Small intestine (tissue), 7 donors: ENCODE measurements at regions not wholly inside any gene's neighbourhood (a gene's known extent, or its start where the extent isn't known, plus 50 kb on each side); places are given as distances from the start of the nearest gene placed in this dataset.

Source experiments
- DNase-seq, 2 donors: peaks; one replicate each; pipeline versions ENCODE4 v3.0.0 to v3.0.0-alpha.2; 2013
- FAIRE-seq: peaks from 2 replicates; lab custom pipeline; 2012; peaks lifted over from hg19 to GRCh38; lab: Jason Lieb, UNC
- H3K27ac ChIP-seq, 3 donors: one replicate each; pipeline ENCODE4 v1.5.1; 2013; ENCODE audit warnings: low read length in 2 of 3, mild to moderate bottlenecking in 2 of 3, control low read depth in 1 of 3, inconsistent platforms in 1 of 3, low read depth in 1 of 3, moderate library complexity in 1 of 3
- H3K27me3 ChIP-seq, 3 donors: one replicate each; pipeline ENCODE4 v1.6.1; 2013; ENCODE audit warnings: low read length in 3 of 3, inconsistent platforms in 1 of 3; ENCODE audit not compliant: control insufficient read depth in 3 of 3, insufficient read depth in 3 of 3
- H3K36me3 ChIP-seq, 3 donors: one replicate each; pipeline ENCODE4 v1.6.1; 2013; ENCODE audit warnings: low read length in 3 of 3, inconsistent platforms in 1 of 3, low read depth in 1 of 3, mild to moderate bottlenecking in 1 of 3, moderate library complexity in 1 of 3; ENCODE audit not compliant: control insufficient read depth in 3 of 3, insufficient read depth in 2 of 3
- H3K4me1 ChIP-seq, 3 donors: one replicate each; pipeline ENCODE4 v1.6.1; 2013; ENCODE audit warnings: low read length in 2 of 3, inconsistent platforms in 1 of 3, low read depth in 1 of 3, mild to moderate bottlenecking in 1 of 3, moderate library complexity in 1 of 3; ENCODE audit not compliant: control insufficient read depth in 3 of 3, insufficient read depth in 2 of 3
- H3K4me3 ChIP-seq, 3 donors: one replicate each; pipeline ENCODE4 v1.5.1; 2013; ENCODE audit warnings: low read length in 3 of 3, control low read depth in 1 of 3, inconsistent platforms in 1 of 3, low read depth in 1 of 3, mild to moderate bottlenecking in 1 of 3, moderate library complexity in 1 of 3
- H3K9me3 ChIP-seq, 2 donors: one replicate each; pipeline ENCODE4 v1.6.1; 2013; ENCODE audit warnings: low read depth in 1 of 2, low read length in 1 of 2; ENCODE audit not compliant: control insufficient read depth in 2 of 2, insufficient read depth in 1 of 2
- WGBS, 3 donors: extraction: QIAGEN DNeasy Blood & Tissue Kit; methylation state at CpG; one replicate each; pipeline ENCODE4 v1.1.7; 2013; 5-methylcytosine and 5-hydroxymethylcytosine counted together
- donor health status: healthy with polysubstance abuse.
- donor health status: control.
- donor health status: control.
- donor health status: Bipolar disorder and iron deficiency.
- donor health status: healthy.

GRCh38 chr20:50248104-50248641, 57.5 kb downstream of the CEBPB start:
- Histone ChIP-seq H3K27ac (peak overlapping the region in 1 of 3 donors; percentile 38), H3K4me3 (no peak overlapping the region), H3K27me3 (no peaks in the 10 kb centered on the region), H3K9me3 (no peaks in the 10 kb centered on the region), H3K36me3 (no peaks in the 10 kb centered on the region), H3K4me1 (peaks cover 0 to 37% (median 8%) of the 10 kb centered on the region in 3 donors)
- FAIRE-seq = no peak
- WGBS, 3 donors = 24 to 59% (median 34%) methylated on average over 16 to 17 of the region's 17 CpGs
- peak; percentile 63 to 75 for DNase-seq

DNA sequence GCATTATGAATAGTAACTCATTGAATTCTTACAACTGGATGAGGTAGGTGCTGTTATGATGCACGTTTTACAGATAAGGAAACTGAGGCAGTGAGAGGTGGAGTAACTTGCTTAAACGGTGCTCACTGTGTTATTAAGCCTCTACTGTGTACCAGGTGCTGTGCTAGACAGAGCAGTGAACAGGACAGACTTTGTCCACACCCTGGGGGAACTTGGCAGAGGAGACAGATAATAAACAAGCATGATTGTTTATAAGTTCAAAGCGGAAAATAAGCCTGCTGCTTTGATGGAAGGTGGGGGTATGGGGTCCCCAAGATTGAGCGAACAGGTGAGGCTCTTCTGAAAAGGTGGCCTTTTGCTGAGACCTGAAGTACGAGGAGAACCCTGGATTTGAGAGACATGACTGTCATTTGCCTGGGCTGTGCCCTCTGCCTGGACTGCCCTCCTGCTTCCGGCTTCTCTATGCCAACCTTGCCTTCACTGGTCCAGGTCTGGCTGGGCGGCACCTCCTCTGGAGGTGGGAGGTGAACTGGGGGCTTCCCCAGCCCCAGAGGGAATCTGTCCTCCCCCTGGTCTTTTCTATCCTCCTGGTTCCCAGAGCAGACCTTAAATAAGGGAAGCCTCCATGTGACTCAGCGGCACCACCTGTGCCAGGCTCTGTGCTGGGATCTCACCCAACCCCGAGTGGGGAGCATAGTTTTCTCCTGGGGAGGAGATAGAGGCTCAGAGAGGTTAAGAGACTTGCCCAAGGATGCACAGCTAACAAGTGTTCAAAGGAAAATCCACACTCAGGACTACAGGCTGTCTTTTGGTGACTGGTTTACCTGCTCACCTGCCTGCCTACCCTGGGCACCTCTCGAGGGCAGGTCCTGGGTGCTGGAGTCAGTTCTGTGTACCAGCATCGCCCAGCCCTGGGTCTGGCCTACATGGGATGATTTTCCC, 59.1 kb downstream of the CEBPB start:
- Histone ChIP-seq H3K4me3 (no peak overlapping the region), H3K36me3 (no peaks in the 10 kb centered on the region), H3K9me3 (no peaks in the 10 kb centered on the region), H3K27me3 (no peaks in the 10 kb centered on the region), H3K27ac (peak overlapping the region in 1 of 3 donors; percentile 20), H3K4me1 (peaks cover 0 to 29% (median 8%) of the 10 kb centered on the region in 3 donors)
- DNase-seq (peak in 1 of 2 donors; percentile 42), FAIRE-seq (no peak)
- WGBS, 3 donors = 26 to 60% (median 41%) methylated on average over 11 of the region's 11 CpGs

- Histone ChIP-seq H3K4me3 (no peak overlapping the region), H3K27ac (no peak overlapping the region), H3K27me3 (no peaks in the 10 kb centered on the region), H3K4me1 (peaks cover 0 to 29% (median 8%) of the 10 kb centered on the region in 3 donors), H3K36me3 (no peaks in the 10 kb centered on the region), H3K9me3 (no peaks in the 10 kb centered on the region)
- DNase-seq (no peak), FAIRE-seq (no peak)
- WGBS, 3 donors = 68 to 85% (median 80%) methylated on average over 15 of the region's 15 CpGs
These were observed 60.2 kb downstream of the CEBPB start for GRCh38 chr20:50250679-50251382.

DNA sequence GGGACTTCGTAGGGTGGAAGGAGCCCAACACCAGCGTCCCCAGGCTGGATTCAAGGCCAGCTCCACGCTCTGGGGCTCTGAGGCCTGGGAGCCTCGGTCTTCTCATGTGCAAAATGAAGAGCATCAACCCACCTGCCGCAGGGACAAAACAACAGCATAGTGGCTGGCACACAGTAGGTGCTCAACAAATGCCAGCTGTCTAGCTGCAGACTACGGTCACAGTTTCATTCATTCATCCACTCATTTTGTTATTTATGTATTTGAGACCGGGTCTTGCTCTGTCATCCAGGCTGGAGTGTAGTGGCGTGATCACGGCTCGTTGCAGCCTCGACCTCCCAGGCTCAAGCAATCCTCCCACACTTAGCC, 60.7 kb downstream of the CEBPB start:
- 88 to 93% (median 91%) methylated on average over 11 of the region's 11 CpGs for WGBS, 3 donors
- no peaks in the 10 kb centered on the region for H3K36me3 ChIP-seq
- H3K27me3 ChIP-seq = no peaks in the 10 kb centered on the region
- no peak overlapping the region for H3K4me3 ChIP-seq
- H3K9me3 ChIP-seq = no peaks in the 10 kb centered on the region
- H3K4me1 ChIP-seq = peaks cover 0 to 23% (median 8%) of the 10 kb centered on the region in 3 donors
- DNase-seq = no peak
- no peak overlapping the region for H3K27ac ChIP-seq
- no peak for FAIRE-seq

DNA sequence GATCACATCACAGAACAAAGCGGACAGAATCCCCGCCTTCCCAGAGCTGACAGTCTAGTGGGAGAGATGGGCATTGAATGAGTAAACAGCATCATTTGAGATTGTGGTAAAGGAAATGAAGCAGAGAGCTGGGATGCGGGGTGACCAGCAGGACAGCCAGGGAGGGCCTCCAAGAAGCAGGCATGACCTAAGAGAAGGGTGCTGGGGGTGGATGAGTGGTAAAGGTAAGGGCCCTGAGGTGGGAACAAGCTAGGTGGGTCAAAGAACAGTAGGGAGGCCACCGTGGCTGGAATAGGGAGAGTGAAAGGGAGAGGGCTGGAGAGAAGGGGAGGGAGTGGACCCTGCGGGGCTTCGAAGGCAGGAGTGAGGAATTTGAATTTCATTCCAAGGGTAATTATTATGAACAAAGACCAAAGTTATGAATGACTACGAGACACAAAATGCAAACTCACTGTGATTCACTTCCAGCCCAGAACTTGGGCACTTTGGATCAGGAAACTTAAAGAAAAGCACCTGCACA, 61.4 kb downstream of the CEBPB start:
- DNase-seq = no peak
- FAIRE-seq = no peak
- Histone ChIP-seq H3K36me3 (no peaks in the 10 kb centered on the region), H3K4me1 (peaks cover 0 to 17% (median 8%) of the 10 kb centered on the region in 3 donors), H3K9me3 (no peaks in the 10 kb centered on the region), H3K27ac (no peak overlapping the region), H3K27me3 (no peaks in the 10 kb centered on the region), H3K4me3 (no peak overlapping the region)
- 66 to 79% (median 68%) methylated on average over 7 of the region's 7 CpGs for WGBS, 3 donors

DNA sequence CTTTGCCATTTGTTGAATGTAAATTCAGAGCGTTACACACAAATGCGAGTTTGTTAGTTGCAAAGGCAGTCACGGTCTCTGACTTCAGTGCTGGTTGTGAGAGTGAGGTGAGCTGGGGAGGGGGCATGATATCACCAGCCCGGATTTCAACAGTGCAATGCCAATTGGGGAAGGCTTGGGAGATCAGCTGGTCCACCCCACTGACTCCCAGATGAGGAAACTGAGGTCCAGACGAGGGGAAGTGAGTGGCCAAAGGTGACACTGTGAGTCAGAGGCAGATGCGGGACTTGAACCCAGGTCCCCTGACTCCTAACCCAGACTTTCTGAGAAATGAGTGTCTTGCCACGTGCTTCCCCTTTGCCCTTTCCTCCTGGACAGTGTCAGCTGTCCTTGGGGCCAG, 62.1 kb downstream of the CEBPB start:
- Histone ChIP-seq H3K27me3 (no peaks in the 10 kb centered on the region), H3K9me3 (no peaks in the 10 kb centered on the region), H3K4me3 (no peak overlapping the region), H3K36me3 (no peaks in the 10 kb centered on the region), H3K27ac (no peak overlapping the region), H3K4me1 (peaks cover 0 to 11% (median 5%) of the 10 kb centered on the region in 3 donors)
- no peak for DNase-seq
- no peak for FAIRE-seq
- WGBS, 3 donors = 75 to 85% (median 83%) methylated on average over 7 of the region's 7 CpGs

GRCh38 chr20:50253101-50253500, 62.5 kb downstream of the CEBPB start:
- DNase-seq = no peak
- H3K27ac ChIP-seq = no peak overlapping the region
- no peaks in the 10 kb centered on the region for H3K27me3 ChIP-seq
- no peak for FAIRE-seq
- H3K4me1 ChIP-seq = peaks cover 0 to 7% (median 1%) of the 10 kb centered on the region in 3 donors
- WGBS, 3 donors = 93 to 95% (median 94%) methylated on average over 10 of the region's 10 CpGs
- H3K9me3 ChIP-seq = no peaks in the 10 kb centered on the region
- H3K36me3 ChIP-seq = no peaks in the 10 kb centered on the region
- H3K4me3 ChIP-seq = no peak overlapping the region

DNA sequence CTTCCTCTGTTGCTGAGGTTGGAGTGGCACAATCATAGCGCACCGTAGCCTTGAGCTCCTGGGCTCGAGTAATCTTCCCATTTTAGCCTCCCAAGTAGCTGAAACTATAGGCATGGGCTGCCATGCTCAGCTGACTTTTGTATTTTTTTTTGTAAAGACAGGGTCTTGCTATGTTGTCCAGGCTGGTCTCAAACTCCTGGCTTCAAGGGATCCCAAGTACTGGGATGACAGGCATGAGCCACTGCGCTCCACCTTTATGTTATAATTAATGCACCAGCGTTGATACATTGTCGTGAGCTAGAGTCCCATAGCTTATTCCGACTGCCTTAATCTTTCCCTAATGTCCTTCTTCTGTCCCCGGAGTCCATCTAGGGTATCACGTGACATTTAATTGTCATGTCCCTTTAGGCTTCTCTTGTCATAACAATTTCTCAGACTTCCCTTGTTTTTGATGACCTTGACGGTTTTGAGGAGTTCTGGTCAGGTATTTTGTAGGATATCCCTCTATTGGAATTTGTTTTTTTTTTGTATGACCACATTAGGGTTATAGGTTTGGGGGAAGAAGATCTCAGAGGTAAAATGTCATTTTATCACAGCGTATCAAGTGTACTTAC, 63.9 kb downstream of the CEBPB start:
- Histone ChIP-seq H3K27ac (no peak overlapping the region), H3K4me1 (peaks cover 0 to 5% (median 0%) of the 10 kb centered on the region in 3 donors), H3K36me3 (no peaks in the 10 kb centered on the region), H3K4me3 (no peak overlapping the region), H3K9me3 (no peaks in the 10 kb centered on the region), H3K27me3 (no peaks in the 10 kb centered on the region)
- DNase-seq = no peak
- no peak for FAIRE-seq
- 81 to 87% (median 83%) methylated on average over 11 of the region's 11 CpGs for WGBS, 3 donors
